ENCODE measurements at regions not wholly inside any gene's neighbourhood (a gene's known extent, or its start where the extent isn't known, plus 50 kb on each side); places are given as distances from the start of the nearest gene placed in this dataset.

DNA sequence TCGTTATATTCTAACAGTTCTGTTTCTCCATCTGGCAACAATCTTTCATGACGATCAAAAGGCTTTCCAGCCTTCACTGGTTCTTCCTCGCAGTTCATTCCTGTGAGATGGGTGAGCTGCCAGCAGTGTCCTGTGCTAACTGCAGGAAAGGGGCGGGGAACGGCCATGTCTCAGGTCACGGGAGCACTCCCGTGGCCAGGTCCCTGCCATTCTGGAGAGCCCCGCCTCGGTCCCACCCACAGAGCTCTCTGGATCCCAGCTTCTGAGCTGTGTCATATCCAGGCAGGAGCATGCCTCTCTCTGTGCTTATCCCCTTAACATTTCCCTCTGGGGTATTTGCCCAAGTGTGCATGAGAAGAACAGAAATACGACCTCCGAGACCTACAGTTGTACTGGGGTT is 297.8 kb upstream of the IRX2 start:
- no peak overlapping the region for H3K27ac ChIP-seq
- no peak for TF ChIP-seq ZFX (IDR thresholded peaks at IDR 0.05; ENCODE audit: borderline replicate concordance)
- TF ChIP-seq CTCF (IDR thresholded peaks at IDR 0.05) = no peak

DNA sequence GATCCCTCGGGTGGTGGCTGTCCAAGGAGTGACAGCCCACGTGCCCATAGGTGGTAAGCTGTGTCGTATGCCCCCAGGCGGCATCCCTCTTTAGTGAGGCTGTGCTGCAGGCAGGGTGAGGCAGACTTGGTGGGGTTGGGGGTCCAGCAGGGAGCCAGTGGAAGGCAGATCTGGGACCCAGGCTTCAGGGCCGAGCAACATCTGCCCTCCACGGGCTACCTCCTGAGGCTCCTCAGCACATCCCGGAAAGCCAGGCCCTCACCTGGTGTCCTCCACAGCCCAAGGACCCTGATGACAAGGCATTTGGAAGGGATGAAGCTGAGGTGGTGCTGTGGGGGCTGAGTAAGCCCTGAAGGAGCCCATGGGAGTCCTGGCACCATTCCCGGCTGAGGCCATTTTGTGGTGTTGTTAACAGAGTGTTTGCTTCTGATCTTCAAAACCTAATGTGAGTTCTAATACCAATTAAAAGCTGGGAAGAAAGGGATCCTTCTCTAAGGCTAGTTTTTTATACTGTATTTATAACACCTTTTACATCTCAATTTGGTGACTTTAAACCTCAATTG is 295.8 kb upstream of the IRX2 start:
- no peak overlapping the region for H3K27ac ChIP-seq
- no peak for TF ChIP-seq CTCF (IDR thresholded peaks at IDR 0.05)
- no peak for TF ChIP-seq ZFX (IDR thresholded peaks at IDR 0.05; ENCODE audit: borderline replicate concordance)

DNA sequence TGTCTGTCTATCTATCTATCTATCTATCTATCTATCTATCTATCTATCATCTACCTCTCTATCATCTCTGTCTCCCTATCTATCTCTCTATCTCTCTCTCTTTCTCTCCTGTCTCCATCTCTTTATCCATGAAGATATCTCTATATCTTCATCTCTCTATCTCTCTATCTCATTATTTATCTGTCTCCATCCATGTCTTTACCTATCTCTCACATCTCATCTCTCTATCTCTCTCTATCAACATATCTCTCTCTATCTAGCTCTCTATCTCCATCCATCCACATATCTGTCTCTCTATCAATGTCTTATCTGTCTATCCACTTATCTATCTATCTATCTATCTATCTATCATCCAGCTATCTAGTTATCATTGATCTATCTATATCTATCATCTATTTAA is 292.1 kb upstream of the IRX2 start:
- no peak overlapping the region for H3K27ac ChIP-seq
- TF ChIP-seq CTCF (IDR thresholded peaks at IDR 0.05) = no peak

- no peak overlapping the region for H3K27ac ChIP-seq
- TF ChIP-seq ZFX (IDR thresholded peaks at IDR 0.05; ENCODE audit: borderline replicate concordance) (no peak), CTCF (IDR thresholded peaks at IDR 0.05) (no peak)
These were observed 289.5 kb upstream of the IRX2 start for GRCh38 chr5:3041001-3041400.

DNA sequence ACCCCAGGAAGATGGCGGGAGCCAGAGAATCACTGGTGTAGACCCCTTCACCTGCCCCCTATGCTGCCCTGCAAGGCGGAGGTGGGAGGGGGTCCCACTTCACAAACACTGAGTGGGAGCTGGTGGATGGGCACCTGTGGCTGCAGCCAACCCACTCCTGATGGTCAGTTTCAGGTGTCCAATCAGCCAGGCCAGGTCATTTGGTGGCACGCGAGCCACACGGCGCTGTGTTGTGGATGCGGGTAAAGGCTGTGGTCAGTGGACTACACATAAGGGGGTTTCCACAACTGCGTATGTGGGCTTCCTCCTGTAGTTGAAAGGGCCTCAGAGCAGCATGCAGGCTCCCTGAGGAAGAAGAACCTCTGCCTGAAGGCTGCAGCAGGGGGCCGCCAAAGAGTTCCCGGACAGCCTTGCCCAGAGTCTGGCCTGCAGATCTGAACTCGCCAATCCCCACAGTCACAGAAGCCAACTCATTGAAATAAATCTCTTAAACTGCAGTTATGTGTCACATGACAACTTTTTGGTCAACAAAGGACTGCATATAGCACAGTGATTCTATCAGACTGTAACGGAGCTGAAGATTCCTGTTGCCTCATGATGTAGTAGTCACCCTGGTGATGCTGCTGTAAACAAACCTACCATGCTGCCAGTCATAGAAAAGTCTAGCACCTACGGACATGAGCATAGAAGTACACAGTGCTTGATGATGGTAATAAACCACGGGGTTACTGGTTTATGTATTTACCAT is 284.7 kb upstream of the IRX2 start:
- no peak overlapping the region for H3K27ac ChIP-seq
- TF ChIP-seq CTCF (IDR thresholded peaks at IDR 0.05) (no peak), ZFX (IDR thresholded peaks at IDR 0.05; ENCODE audit: borderline replicate concordance) (no peak)

- TF ChIP-seq ZFX (IDR thresholded peaks at IDR 0.05; ENCODE audit: borderline replicate concordance) (no peak), CTCF (IDR thresholded peaks at IDR 0.05) (no peak)
- no peak overlapping the region for H3K27ac ChIP-seq
These were observed 284.0 kb upstream of the IRX2 start for GRCh38 chr5:3035452-3035851.

GRCh38 chr5:3034881-3035280 is 283.4 kb upstream of the IRX2 start:
- H3K27ac ChIP-seq = no peak overlapping the region
- TF ChIP-seq CTCF (IDR thresholded peaks at IDR 0.05) (no peak), ZFX (IDR thresholded peaks at IDR 0.05; ENCODE audit: borderline replicate concordance) (no peak)
